GM18907 (cell line): ENCODE measurements at regions not wholly inside any gene's neighbourhood (a gene's known extent, or its start where the extent isn't known, plus 50 kb on each side); places are given as distances from the start of the nearest gene placed in this dataset.

Source experiments
- ATAC-seq: cut with Tn5 transposase; IDR thresholded peaks from one replicate; pipeline ENCODE4 v1.9.1; 2021; ENCODE audit warnings: mild to moderate bottlenecking, moderate library complexity; ENCODE audit not compliant: unreplicated experiment

DNA sequence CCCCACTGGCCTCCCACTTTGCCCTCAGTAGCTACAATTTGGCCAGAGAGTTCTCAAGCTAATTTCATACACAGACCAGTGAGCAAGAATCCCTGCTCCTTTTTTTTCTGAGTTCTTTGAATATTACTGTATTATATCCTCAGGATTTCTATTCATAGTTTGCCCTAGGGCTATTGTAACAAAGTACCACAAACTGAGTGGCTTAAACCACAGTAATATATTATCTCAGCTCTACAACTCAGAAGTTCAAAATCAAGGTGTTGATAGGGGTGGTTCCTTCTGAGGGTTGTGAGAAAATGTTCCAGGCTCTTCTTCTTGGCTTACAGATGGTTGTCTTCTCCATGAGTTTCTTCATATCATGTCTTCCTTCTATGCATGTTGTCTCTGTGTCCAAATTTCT is 289.4 kb upstream of the ESRRG start:
- ATAC-seq, result no peak

DNA sequence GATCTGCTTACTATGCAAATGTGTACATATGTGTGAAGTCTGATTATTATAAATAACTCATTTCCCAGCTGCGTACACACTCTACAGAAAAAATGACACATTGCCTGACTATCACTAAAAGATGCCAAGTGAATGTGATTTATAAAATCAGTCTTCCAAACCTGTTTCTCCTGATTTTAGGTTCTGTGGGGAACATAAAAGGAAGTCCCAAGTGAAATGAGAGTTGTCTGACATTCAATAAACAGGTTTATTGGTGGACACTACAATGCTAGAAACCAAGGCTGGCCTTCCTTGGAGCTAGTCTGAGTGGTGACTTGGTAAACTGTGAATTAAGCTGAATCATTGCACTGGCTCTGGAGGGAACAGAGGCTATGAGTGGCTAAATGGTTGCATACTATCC is 287.9 kb upstream of the ESRRG start:
- ATAC-seq, result no peak

DNA sequence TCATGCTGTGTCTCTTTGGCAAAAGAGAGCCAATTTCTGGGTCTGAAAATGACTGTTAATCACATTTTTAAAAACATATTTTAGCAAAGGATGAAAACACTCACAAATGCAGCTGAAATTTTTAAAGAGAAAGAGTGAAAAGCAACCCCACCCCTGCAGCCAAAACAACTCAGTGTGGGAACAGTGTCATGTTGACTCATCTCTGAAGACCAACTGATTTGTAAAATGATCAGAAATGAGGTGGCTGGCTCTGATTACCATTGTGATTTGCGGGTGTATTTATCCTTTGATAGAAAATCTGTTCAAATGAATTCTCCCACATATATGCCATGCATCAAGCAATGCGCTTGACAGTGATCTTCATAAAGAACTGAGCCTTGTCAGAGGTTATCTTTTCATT is 287.0 kb upstream of the ESRRG start:
- no peak for ATAC-seq

DNA sequence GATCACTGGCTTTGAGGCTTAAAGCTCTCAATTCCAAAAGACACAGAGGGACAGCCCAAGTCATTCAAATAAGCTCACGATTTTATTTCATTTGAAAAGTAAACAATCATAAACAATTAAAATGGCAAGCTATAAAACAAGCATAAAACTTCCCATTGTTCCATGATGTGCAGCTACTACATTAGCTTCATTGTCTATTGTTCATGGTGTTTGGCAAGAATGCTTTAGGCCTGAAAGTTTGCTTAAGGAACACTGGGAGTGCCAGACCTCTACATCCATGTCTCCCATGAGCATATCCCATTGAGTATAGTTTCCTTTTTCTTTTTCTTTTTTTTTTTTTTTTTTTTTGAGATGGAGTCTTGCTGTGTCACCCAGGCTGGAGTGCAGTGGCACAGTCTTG is 286.1 kb upstream of the ESRRG start:
- ATAC-seq, result no peak

DNA sequence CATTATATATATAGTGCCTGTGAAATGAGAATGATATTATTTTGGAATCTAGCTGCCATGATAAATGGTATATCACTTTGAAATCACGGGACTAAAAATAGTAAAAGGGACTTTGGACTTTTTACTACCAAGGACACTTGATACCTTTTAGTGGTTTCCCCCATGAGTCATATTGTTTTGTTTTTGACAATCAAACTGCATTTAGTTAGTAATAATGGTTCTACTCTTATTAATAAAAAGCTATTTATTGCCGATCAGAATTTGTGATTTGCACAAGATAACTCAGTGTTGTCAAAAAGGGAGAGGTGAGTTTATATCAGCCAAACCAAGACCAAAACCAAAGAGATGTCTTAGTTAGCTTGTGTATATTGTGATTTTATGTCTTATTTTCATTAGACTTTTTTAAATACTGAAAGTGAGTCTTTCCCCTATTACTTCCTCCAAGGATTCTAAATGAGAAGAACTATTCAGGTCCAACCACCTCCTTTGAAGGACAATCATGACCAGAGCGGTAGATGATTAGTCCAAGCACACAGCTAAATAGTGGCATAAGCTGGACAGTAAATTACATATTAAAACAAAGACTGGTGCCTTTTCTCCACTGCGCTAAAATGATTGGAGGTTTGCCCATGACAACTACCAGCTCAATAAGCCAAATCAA is 281.7 kb upstream of the ESRRG start:
- ATAC-seq, result peak; percentile 63

DNA sequence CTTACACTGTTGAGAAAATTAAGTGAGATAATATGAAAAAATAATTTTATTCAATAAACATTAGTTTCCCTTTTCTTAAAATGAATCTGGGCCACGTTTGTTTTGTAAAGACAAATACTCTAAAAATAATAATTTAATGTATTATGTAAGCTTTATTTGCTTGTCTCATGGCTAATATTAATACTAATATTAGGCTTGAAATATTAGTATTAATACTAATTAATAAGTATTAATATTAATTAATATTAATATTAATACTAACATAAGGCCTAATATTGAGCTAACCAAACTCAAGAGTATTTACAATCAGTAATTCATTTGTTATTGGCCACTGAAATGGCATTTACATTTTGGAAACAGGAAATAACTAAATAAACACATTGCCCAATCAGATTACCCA is 280.1 kb upstream of the ESRRG start:
- no peak for ATAC-seq

DNA sequence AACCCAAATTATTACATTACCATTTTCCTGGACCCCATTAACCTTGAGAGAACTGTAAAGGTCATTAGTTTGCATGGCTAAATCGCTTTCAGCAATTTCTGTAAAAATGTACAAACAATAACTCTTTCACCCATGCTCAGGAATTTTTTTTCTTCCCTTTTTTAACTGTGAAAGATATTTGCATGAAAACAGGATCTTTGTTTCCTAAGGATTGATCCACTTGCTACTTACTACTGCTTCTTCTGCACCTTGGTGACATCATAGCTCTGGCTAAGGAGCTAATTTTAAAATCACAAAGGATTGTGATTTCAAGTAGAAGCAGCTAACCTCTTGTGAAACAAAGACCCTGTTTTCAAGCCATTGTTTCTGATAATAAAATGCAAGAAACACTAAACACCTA is 274.6 kb upstream of the ESRRG start:
- no peak for ATAC-seq

DNA sequence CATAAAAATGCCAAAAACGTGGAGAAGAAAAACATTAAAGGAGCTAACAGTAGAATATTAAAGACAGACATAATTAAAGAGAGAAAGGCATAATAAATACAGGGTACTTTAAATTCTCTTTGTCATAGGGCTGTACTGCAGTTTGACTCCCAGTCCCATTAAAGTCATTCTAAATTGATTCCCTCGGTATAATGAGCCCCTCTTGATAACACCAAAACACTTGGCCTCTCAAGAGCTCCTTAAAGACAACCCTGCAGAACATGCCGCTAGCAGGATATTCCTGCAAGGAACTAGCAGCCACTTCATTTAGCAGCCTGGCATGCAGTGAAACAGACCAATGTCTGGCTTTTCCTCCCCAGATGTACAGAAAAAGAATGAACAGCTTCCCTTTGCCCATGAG is 273.8 kb upstream of the ESRRG start:
- ATAC-seq, result no peak

DNA sequence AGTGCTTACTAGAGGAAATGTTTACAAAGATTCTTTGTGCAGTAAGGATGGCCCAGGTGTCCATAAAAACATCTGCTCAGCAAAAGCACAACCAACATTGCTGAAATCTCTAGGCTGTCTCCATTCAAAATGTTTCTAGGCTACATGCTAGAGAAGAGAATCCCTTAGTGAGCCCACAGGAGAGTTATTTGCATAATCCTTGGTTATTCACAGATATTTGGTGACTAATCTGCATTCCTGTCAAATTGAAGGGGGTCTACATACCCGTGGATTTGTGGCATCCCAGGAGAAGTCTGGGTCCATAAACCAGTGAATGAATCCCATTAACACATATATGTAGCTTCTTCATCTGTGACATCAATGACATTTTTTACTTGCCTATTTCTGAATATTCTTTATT is 261.3 kb upstream of the ESRRG start:
- no peak for ATAC-seq

DNA sequence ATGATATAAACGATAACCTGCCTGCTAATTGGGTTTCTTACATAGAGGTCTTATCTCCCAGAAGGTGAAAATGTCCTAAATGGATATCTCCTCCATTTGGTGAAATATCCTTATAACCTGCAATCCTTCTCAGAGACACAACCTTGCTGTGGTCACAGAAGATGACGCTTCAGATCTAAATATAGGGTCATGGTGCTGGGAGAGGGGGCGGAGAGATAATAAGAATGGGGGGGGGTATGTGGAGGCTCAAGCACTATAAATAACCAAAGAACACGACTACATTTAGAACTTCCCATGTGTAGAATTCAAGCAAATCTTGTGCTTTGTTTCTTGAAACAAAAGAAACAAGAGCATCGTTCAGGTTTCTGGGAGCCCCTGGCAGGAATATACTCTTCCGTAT is 260.6 kb upstream of the ESRRG start:
- no peak for ATAC-seq

DNA sequence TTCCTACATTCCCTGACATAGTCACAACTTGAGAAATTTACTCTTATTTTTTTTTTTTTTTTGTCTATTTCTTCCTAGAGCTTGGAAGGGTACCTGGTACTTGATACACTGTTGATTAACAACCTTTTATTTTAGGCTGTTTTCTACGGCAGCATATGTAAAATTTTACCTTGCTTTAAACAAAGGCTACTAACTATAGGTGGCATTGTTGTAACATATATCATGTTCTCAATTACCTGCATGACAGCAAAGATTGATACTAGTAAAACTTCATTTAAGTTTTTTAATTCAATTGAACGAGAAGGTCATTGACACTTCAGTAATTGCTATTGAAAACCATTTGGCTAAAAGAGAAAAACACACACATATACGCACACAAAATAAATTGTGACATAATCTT is 238.3 kb upstream of the ESRRG start:
- ATAC-seq, result no peak

DNA sequence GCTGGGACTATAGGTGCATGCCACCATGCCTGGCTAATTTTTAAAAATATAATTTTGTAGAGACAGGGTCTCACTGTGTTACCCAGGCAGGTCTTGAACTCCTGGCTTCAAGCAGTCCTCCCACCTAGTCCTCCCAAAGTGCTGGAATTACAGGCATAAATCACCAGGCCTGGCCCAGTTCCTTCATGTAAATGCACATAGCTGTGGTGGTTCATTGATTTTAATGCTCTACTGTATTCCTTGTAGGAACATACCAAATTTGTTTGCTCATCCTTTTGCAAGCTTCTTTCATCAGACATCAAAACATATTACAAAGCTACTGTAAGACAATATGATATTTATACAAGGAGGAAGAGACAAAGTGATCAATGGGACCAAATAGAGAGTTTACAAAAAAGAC is 237.5 kb upstream of the ESRRG start:
- ATAC-seq, result no peak

DNA sequence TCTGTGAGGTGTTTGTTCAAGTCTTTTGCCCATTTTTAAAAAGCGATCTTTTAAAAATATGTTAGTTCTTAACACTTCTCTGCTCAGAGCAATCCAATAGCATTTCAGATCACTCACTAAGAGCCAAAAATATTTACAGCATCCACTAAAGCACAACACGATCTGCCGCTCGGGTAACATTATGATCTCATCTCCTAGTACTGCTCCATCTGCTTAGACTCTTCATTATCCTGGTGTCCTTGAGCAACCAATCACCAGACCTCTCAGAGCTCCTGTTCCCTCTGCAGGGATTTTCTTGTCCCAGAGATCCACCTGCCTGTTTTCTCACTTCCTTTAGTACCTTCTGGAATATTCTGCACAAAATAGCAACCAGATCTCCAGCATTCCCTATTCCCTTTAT is 235.3 kb upstream of the ESRRG start:
- no peak for ATAC-seq

DNA sequence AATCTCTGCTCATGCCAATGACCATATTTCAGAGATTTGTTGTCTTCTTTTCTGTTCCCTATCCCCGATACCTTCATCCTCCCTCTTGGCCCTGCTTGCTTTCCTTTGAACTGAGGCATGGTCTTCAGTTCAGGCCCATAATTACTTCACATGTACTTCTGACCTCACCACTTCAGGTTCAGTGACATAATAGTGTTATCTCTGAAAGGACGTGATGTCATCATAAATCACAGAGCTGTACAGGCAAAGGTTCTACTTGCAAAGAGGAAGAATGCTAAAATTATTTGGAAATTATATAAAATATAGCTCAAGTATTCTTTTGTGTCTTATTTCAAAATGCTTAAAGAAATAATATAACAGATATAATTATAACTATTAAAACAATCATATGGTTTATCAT is 230.3 kb upstream of the ESRRG start:
- ATAC-seq, result no peak

DNA sequence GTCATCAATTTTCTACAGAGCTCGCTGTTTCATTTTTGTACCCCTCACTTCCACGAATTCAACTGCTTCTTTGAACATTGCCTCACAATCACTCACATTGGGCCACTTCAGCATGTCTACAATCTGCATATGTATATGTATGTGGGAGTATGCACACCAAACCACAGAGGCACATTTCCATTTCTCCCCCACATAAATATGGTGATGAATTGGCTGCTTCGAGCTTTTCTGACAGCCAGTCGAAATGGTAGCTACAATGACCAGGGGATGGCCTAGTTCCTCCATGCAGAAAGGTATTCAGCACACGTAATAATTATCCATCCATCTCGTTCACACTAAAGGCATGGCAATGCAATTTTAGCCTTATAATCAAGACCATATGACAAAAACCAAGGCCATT is 229.6 kb upstream of the ESRRG start:
- no peak for ATAC-seq

DNA sequence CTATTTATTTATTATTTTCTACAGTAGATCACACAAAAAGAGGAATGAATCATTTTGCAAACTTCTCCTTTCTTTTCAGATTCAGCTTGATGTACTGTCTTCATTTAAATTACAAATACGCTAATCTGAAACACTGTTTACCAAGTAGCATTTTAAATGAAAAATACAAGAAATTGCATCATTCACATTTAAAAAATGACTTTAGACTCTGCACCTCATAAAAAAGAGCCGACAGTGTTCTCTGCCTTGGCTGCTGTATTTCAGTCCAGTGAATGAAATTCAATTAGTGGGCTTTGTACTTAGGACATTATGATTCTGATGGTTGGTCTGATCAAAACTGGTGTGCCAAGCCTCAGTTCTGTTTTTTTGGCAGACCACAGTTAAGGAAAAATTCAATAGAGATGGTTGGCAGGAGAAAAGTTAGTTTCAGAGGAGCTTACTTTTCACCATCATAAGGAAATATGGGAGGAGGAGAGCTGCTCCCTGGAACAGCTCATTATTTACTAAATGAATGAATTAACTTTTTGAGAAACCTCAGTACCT is 222.4 kb upstream of the ESRRG start:
- no peak for ATAC-seq

DNA sequence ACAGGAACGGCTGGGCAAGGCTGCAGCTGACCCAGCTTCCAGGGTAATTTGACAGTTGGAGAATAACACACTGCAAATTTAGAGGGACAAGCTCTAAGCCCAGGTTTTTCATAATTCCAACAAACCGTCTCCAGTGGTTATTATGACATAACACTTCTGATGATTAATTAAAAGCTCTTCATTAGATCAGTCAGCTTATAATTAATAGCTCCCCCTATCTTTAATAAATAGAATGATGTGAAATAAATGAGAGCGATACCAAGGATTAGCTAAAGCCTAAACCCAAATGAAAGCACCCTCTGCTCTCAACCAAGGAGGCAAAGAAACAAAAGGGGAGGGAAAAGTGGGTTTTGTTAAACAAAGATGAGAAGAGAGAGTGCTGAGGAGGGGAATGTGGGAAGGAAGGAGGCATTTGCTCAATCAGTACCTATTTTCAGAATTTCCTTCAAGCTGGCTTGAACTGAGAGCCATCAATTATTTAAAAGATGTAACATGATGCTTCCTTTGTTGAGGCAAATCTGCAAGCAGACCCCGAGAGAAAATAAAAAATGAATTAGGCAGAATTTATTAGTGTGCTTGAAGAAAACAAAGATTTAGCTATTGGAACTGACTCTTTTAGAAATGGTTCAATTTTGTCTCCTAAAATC is 221.8 kb upstream of the ESRRG start:
- no peak for ATAC-seq

DNA sequence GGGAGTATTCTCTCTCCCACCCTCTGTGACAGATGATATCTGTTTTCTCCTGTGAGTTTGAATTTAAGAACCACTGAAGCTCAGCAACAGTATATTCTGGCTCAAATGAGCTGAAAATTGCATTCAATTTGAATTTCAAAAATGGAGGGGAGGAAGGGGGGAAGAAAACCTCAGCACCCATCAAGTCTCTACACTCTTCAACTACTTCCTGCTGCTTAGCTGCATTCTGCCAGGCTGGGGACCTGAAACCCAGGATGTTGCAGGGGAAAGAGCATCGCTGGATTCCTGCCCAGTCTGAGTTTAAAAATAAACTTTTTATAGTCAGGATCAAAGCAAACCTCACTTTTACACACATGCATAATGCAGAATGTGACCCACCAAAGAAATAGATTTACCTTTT is 214.3 kb upstream of the ESRRG start:
- ATAC-seq, result no peak

DNA sequence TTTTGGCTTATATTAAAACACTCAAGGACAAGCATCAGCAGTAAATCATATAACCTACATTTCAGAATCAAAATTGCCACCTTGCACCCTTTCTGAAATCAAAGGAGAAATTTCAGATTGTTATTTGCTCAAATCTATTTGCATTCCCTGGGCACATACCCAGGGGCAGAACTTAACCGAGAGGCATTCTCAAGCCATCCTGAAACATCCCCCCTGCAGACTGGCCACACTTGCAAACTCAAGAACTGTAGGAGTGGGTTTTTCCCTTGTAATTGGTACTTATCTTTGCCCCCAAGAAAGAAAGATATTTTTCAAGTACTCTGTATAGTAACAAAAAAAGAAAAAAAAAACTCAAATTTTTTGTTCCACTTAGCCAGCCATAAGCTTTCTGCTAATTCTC is 213.6 kb upstream of the ESRRG start:
- no peak for ATAC-seq

DNA sequence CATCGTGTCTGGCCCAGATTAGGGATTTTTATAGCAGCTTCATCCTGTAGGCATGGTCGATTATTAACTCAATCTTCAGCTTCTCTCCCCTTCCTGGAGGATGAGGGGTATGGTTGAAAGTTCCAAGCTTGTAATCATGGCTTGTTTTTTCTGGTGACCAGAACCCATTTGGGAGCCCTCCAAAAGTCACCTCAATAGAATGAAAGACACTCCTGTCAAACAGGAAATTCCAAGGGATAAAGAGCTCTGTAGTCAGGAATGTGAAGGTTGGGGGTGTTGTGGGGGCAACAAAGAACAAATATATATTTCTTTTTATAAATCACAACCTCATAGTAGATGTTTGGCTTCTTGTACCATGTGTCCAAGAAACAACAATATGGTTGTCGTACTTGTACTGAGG is 212.7 kb upstream of the ESRRG start:
- no peak for ATAC-seq

DNA sequence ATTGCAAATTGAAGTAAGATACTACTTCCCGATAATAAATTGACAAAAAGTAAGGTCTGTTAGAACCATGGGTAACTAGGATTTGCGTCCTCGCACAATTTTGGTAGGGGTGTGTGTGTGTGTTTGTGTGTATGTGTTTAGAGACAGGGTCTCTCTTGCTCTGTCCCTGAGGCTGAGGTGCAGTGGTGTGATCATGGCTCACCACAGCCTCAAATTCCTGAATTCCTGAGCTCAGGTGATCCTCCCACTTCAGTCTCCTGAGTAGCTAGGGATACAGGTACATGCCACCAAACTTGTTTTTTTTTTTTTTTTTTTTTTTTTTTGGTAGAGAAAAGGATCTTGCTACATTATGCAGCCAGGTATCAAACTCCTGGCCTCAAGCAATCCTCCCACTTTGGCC is 209.2 kb upstream of the ESRRG start:
- no peak for ATAC-seq

DNA sequence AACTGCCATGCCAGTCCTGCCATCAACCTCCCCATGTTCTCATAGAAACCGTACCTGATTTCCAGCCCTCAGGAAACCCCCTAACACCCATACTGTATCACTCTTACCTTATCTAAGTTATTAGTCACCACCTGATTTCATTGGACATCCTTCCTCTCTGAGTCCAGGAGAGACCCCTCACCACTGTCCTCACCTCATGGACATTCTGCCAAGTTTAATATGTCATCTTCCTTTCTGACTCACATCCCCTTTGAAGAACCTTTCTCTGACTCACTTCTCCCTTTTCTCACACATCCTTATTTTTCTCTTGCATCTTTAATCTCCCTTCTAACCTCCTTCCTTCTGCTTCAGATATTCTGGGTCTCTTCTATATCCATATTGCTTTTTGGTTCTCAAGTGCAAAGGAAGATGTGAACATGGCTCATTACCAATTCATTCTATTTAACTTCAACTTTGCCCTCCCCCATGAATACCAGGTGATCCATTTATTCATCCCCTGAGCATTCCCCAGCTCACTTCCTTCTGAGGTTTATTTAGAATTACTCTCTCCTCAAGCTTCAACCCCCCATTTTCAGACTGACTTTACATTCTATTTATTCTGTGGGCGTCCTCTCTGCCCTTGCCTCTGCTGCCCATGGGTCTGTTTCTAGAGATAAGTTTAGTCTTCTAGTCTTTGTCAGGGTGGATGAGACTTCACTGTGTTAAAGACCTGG is 206.8 kb upstream of the ESRRG start:
- ATAC-seq, result no peak
